GM18870 (cell line): ENCODE measurements at regions not wholly inside any gene's neighbourhood (a gene's known extent, or its start where the extent isn't known, plus 50 kb on each side); places are given as distances from the start of the nearest gene placed in this dataset.

Experiments used
- ATAC-seq: cut with Tn5 transposase; IDR thresholded peaks from one replicate; pipeline ENCODE4 v1.9.1; 2021; ENCODE audit warnings: moderate library complexity; ENCODE audit not compliant: unreplicated experiment

GRCh38 chr4:74674750-74675149 lies 119.6 kb downstream of the BTC start:
- no peak for ATAC-seq

DNA sequence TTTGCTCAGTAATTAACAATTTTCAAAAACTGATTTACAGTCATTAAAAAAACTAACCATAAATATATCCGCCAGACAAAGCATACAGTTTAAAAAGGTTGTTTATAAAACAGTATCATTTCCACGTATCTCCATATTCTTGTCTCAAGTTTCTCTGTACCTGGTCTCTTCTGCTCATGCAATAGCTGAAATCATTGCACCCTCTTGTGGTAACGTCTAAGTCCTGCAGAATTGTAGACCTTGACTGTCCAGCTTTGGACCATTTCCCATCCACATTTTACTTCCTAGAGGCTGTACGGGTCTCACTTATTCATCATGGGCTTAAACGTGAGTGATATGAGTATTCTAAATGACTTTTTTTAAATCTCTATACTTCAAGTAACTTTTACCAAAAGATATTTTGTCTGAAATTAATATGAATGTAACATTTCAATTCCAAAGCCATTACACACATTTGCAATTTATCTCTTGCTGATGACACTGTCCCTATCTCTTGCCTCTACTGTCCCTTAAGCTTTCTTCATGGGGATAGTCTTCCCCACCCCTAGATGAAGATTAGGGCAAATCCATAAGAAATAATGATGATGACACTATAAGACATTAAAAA lies 118.5 kb downstream of the BTC start:
- ATAC-seq: peak; percentile 79

- no peak for ATAC-seq
These were observed 111.6 kb downstream of the BTC start for GRCh38 chr4:74682567-74683359.

GRCh38 chr4:74692972-74693371 lies 101.4 kb downstream of the BTC start:
- ATAC-seq: no peak
